SK-N-SH treated with all-trans-retinoic acid at 6 μM for 48 hours (cell line): ENCODE measurements at regions not wholly inside any gene's neighbourhood (a gene's known extent, or its start where the extent isn't known, plus 50 kb on each side); places are given as distances from the start of the nearest gene placed in this dataset.

Source experiments
- ATAC-seq: fragments of 200-7000 bp; cut with Tn5 transposase; 3 replicates; pipeline ENCODE4 v1.9.1; 2020; ENCODE audit warnings: mild to moderate bottlenecking, moderate library complexity
- BACH2 ChIP-seq: fragments of 250-450 bp; sonication (Bioruptor Pico); IDR thresholded peaks from 2 replicates; pipeline ENCODE4 v1.9.0; 2021; ENCODE audit warnings: mild to moderate bottlenecking, borderline replicate concordance
- CSDC2 ChIP-seq: fragments of 250-450 bp; sonication (Bioruptor Pico); IDR thresholded peaks from 2 replicates; pipeline ENCODE4 v1.5.0; 2020; ENCODE audit warnings: mild to moderate bottlenecking, moderate library complexity
- ESRRG ChIP-seq: fragments of 250-450 bp; sonication (Bioruptor Pico); IDR thresholded peaks from 2 replicates; pipeline ENCODE4 v1.6.1; 2021; ENCODE audit warnings: mild to moderate bottlenecking
- GLIS3 ChIP-seq: fragments of 250-450 bp; sonication (Bioruptor Pico); IDR thresholded peaks from 2 replicates; pipeline ENCODE4 v1.5.0; 2020; ENCODE audit warnings: mild to moderate bottlenecking, moderate library complexity
- ISL1 ChIP-seq: fragments of 250-450 bp; sonication (Bioruptor Pico); IDR thresholded peaks from 2 replicates; pipeline ENCODE4 v2.1.2; 2022; ENCODE audit warnings: mild to moderate bottlenecking, moderate library complexity
- PPARA ChIP-seq: fragments of 250-450 bp; sonication (Bioruptor Pico); IDR thresholded peaks from 2 replicates; pipeline ENCODE4 v1.5.0; 2020; ENCODE audit warnings: mild to moderate bottlenecking, borderline replicate concordance
- RARB ChIP-seq: fragments of 250-450 bp; sonication (Bioruptor Pico); IDR thresholded peaks from 2 replicates; pipeline ENCODE4 v1.8.0; 2021; ENCODE audit warnings: mild to moderate bottlenecking, moderate library complexity
- TCF4 ChIP-seq: fragments of 250-450 bp; sonication (Bioruptor Pico); IDR thresholded peaks from 2 replicates; pipeline ENCODE4 v1.8.0; 2021; ENCODE audit warnings: mild to moderate bottlenecking, moderate library complexity, borderline replicate concordance
- TOX ChIP-seq: fragments of 250-450 bp; sonication (Bioruptor Pico); IDR thresholded peaks from 2 replicates; pipeline ENCODE4 v1.8.0; 2021; ENCODE audit warnings: mild to moderate bottlenecking, moderate library complexity, borderline replicate concordance
- TSHZ2 ChIP-seq: fragments of 250-450 bp; sonication (Bioruptor Pico); IDR thresholded peaks from 2 replicates; pipeline ENCODE4 v1.5.0; 2020; ENCODE audit warnings: mild to moderate bottlenecking, moderate library complexity
- ZC3H10 ChIP-seq: fragments of 250-450 bp; sonication (Bioruptor Pico); IDR thresholded peaks from 2 replicates; pipeline ENCODE4 v1.5.1; 2021; ENCODE audit warnings: mild to moderate bottlenecking, moderate library complexity
- ZFP3 ChIP-seq: fragments of 250-450 bp; sonication (Bioruptor Pico); IDR thresholded peaks from 2 replicates; pipeline ENCODE4 v1.5.0; 2020; ENCODE audit warnings: mild to moderate bottlenecking, moderate library complexity
- ZFP30 ChIP-seq: fragments of 450-650 bp; formaldehyde crosslinking; IDR thresholded peaks from 2 replicates; pipeline ENCODE4 v1.5.0; 2022; ENCODE audit warnings: mild to moderate bottlenecking, moderate library complexity
- ZNF565 ChIP-seq: fragments of 450-650 bp; formaldehyde crosslinking; conservative IDR thresholded peaks from 2 replicates; pipeline ENCODE4 v1.5.0; 2020; ENCODE audit warnings: low read depth, mild to moderate bottlenecking, moderate library complexity
- ZNF70 ChIP-seq: fragments of 450-650 bp; formaldehyde crosslinking; IDR thresholded peaks from 2 replicates; pipeline ENCODE4 v1.5.0; 2020; ENCODE audit warnings: mild to moderate bottlenecking, moderate library complexity
- TF ChIP-seq, protein P1 (sequence below): fragments of 250-450 bp; sonication (Bioruptor Pico); IDR thresholded peaks from 2 replicates; pipeline ENCODE4 v1.8.0; 2020; ENCODE audit warnings: mild to moderate bottlenecking, moderate library complexity, borderline replicate concordance
- TF ChIP-seq, protein P2 (sequence below): fragments of 250-450 bp; sonication (Bioruptor Pico); IDR thresholded peaks from 2 replicates; pipeline ENCODE4 v1.8.0; 2021; ENCODE audit warnings: low read depth, mild to moderate bottlenecking, moderate library complexity, borderline replicate concordance
- TF ChIP-seq, protein P3 (sequence below): fragments of 250-450 bp; sonication (Bioruptor Pico); IDR thresholded peaks from 2 replicates; pipeline ENCODE4 v1.5.1; 2020; ENCODE audit warnings: low read depth, mild to moderate bottlenecking, moderate library complexity

DNA sequence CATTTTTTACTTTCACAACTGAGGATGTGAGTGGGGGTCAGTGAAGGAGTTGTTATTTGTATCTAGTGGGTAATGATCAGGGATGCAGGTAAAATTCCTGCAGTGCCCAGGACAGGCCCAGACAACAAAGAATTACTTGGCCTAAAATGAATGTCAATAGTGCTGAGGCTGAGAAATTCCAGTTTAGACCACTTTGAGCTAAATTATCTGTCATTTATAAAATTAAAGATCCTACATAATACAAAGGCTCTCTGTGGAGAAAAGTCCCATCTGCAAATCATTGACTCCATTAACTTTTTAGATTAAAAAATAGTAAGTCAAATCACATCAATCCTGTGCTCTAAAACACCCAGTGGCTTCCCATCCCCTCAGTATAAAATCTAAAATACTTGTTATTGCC lies 130.7 kb upstream of the COL11A1 start (continued):
- TF ChIP-seq TOX (CRISPR knock-in tag) (no peak), CSDC2 (no peak), ZNF70 (no peak)
- TF ChIP-seq, protein P1, sequence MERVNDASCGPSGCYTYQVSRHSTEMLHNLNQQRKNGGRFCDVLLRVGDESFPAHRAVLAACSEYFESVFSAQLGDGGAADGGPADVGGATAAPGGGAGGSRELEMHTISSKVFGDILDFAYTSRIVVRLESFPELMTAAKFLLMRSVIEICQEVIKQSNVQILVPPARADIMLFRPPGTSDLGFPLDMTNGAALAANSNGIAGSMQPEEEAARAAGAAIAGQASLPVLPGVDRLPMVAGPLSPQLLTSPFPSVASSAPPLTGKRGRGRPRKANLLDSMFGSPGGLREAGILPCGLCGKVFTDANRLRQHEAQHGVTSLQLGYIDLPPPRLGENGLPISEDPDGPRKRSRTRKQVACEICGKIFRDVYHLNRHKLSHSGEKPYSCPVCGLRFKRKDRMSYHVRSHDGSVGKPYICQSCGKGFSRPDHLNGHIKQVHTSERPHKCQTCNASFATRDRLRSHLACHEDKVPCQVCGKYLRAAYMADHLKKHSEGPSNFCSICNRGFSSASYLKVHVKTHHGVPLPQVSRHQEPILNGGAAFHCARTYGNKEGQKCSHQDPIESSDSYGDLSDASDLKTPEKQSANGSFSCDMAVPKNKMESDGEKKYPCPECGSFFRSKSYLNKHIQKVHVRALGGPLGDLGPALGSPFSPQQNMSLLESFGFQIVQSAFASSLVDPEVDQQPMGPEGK (CRISPR knock-in tag) = no peak

DNA sequence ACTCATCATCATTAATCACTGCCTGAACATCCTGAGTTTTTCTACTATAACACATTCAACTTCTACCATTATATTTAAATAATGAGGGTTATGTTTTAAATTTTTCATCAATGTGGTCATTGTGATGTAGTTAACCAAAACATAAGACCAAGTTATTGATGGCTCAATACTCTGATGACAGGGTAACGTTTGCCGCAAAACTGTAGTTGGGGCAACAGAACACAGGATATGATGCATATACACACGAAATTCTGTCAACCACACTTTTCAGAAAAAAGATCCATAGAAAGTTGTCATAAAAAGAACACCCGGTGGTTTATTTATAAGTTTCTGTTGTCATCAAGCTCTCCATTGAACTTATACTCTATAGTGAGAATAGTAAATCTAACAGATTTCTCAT lies 121.7 kb upstream of the COL11A1 start:
- no peak for ATAC-seq

DNA sequence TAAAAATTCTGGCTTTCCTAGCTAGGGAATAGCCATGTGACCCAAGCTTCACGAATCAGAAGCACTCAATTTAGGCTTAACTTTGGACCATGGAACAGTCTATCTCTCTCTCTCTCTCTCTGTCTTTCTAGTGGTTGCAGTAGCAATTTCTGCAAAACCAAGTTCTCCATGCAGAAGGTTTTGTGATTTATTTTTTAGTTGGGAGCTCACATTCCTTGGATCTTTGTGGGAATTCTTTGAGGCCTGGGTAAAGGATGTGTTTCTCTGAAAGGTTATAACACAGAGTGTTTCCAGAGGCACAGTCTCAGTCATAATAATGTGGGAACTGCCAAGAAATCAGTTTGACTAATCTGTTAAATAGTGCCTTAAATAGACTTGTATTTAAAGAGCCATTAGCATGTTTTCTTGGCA lies 112.3 kb upstream of the COL11A1 start:
- ATAC-seq = peak; percentile 77
- TF ChIP-seq ISL1 (CRISPR knock-in tag) (peak; percentile 60), ZFP3 (CRISPR knock-in tag) (no peak), TSHZ2 (CRISPR knock-in tag) (no peak), CSDC2 (0 out of 2 replicates have a peak, but pooled peaks have one; percentile 28), GLIS3 (no peak), ZFP30 (CRISPR knock-in tag) (no peak), TCF4 (CRISPR knock-in tag) (no peak), ZNF565 (CRISPR knock-in tag) (no peak), RARB (CRISPR knock-in tag) (no peak), ZC3H10 (CRISPR knock-in tag) (no peak)
- TF ChIP-seq, protein P2, sequence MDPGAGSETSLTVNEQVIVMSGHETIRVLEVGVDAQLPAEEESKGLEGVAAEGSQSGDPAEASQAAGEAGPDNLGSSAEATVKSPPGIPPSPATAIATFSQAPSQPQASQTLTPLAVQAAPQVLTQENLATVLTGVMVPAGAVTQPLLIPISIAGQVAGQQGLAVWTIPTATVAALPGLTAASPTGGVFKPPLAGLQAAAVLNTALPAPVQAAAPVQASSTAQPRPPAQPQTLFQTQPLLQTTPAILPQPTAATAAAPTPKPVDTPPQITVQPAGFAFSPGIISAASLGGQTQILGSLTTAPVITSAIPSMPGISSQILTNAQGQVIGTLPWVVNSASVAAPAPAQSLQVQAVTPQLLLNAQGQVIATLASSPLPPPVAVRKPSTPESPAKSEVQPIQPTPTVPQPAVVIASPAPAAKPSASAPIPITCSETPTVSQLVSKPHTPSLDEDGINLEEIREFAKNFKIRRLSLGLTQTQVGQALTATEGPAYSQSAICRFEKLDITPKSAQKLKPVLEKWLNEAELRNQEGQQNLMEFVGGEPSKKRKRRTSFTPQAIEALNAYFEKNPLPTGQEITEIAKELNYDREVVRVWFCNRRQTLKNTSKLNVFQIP = no peak
- TF ChIP-seq, protein P3, sequence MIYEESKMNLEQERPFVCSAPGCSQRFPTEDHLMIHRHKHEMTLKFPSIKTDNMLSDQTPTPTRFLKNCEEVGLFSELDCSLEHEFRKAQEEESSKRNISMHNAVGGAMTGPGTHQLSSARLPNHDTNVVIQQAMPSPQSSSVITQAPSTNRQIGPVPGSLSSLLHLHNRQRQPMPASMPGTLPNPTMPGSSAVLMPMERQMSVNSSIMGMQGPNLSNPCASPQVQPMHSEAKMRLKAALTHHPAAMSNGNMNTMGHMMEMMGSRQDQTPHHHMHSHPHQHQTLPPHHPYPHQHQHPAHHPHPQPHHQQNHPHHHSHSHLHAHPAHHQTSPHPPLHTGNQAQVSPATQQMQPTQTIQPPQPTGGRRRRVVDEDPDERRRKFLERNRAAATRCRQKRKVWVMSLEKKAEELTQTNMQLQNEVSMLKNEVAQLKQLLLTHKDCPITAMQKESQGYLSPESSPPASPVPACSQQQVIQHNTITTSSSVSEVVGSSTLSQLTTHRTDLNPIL (CRISPR knock-in tag) = no peak
- TF ChIP-seq, protein P1 (CRISPR knock-in tag) = no peak
- TF ChIP-seq, all 23 proteins: peak for 2

More for the DNA sequence above, 121.7 kb upstream of the COL11A1 start:
- TF ChIP-seq TOX (CRISPR knock-in tag) = no peak
- TF ChIP-seq, protein P2 = no peak
- TF ChIP-seq ESRRG (CRISPR knock-in tag) = no peak
- no peak for TF ChIP-seq GLIS3
- TF ChIP-seq BACH2 (CRISPR knock-in tag) = no peak
- TF ChIP-seq, protein P1 (CRISPR knock-in tag) = no peak
- no peak for TF ChIP-seq ZC3H10 (CRISPR knock-in tag)
- no peak for TF ChIP-seq PPARA (CRISPR knock-in tag)
- TF ChIP-seq TCF4 (CRISPR knock-in tag) = no peak
- TF ChIP-seq CSDC2 = no peak
- TF ChIP-seq, all 23 proteins: peak for 0
